SK-N-MC (cell line): ENCODE measurements at regions not wholly inside any gene's neighbourhood (a gene's known extent, or its start where the extent isn't known, plus 50 kb on each side); places are given as distances from the start of the nearest gene placed in this dataset.

Source experiments
- EZH2 ChIP-seq: fragments of 200-600 bp; sonication (generic); IDR thresholded peaks from one replicate; pipeline ENCODE4 v1.6.1; 2017; ENCODE audit warnings: antibody characterized with exemption
- FOXP2 ChIP-seq: optimal IDR thresholded peaks from 2 replicates; pipeline ENCODE3; 2011; ENCODE audit warnings: mild to moderate bottlenecking, moderate library complexity; ENCODE audit not compliant: insufficient read depth; ENCODE audit errors: extremely low read length, control extremely low read depth
- POLR2AphosphoS5 ChIP-seq: IDR thresholded peaks from 2 replicates; pipeline ENCODE4 v1.6.1; 2012; ENCODE audit warnings: mild to moderate bottlenecking, low read depth, low read length, borderline replicate concordance

DNA sequence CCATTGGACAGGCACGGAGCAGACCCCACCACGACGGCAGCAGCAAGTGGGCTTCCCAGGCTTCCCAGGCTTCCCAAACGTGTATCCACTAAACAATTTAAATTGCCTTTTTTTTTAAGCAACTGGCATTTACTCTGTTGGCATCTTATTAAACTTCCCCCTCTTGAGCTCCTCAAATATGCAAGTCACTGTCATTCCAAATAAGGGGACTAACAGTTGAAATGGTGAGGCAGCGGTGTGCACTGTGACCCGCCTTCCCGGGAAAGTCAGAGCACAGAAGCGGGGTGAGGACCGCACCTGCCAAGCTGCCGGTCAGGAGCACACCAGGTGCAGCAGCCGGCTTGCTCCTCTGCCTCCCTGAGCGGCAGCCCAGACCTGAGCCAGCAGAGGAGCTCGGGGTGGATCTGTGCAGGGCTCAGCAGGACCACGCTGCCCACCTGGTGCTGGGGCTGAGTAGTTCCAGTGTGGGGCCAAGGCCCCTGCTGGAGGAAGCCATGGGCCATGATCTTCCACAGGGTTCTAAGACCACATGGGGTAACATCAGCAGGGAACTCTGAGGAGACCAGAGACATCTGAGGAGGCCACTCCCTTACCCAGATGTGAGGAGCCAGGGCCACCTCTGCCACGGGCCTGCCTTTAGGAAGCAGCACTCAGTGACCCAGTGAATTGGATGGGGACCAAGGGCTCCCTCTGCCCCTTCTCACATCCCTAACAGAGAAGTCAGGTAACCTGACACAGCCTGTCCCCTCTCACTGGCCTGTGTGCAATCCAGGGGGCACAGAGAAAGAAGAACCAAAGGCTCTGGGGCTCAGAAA, 245.4 kb downstream of the NPHP4 start:
- TF ChIP-seq EZH2 (no peak), POLR2AphosphoS5 (no peak), FOXP2 (no peak)
